ENCODE measurements at regions not wholly inside any gene's neighbourhood (a gene's known extent, or its start where the extent isn't known, plus 50 kb on each side); places are given as distances from the start of the nearest gene placed in this dataset.

- TF ChIP-seq CTCF (conservative IDR thresholded peaks at IDR 0.05; ENCODE audit: low read depth, low read length) (no peak), EZH2 (IDR thresholded peaks at IDR 0.05; ENCODE audit: borderline replicate concordance, low read depth, low read length, poor library complexity, severe bottlenecking) (no peak)
Measured at GRCh38 chr6:119535332-119535731, 185.8 kb upstream of the MAN1A1 start.
